ENCODE measurements at regions not wholly inside any gene's neighbourhood (a gene's known extent, or its start where the extent isn't known, plus 50 kb on each side); places are given as distances from the start of the nearest gene placed in this dataset.

- Histone ChIP-seq H4K20me1 (ENCODE audit: insufficient read depth, low read length) (no peaks in the 10 kb centered on the region), H2AFZ (ENCODE audit: low read length) (peak overlapping the region; percentile 60), H3K4me3 (ENCODE audit: insufficient read depth, low read length) (no peak overlapping the region), H3K27ac (ENCODE audit: low read depth, low read length) (no peak overlapping the region), H3K36me3 (ENCODE audit: insufficient read depth, low read length) (no peaks in the 10 kb centered on the region), H3K4me1 (ENCODE audit: insufficient read depth, low read length) (no peaks in the 10 kb centered on the region), H3K9me3 (ENCODE audit: low read depth, low read length) (no peaks in the 10 kb centered on the region), H3K79me2 (ENCODE audit: insufficient read depth, low read length) (no peaks in the 10 kb centered on the region), H3K4me2 (ENCODE audit: insufficient read depth, low read length) (no peak overlapping the region), H3K27me3 (ENCODE audit: insufficient read depth, low read length) (no peaks in the 10 kb centered on the region)
- TF ChIP-seq, protein P1, sequence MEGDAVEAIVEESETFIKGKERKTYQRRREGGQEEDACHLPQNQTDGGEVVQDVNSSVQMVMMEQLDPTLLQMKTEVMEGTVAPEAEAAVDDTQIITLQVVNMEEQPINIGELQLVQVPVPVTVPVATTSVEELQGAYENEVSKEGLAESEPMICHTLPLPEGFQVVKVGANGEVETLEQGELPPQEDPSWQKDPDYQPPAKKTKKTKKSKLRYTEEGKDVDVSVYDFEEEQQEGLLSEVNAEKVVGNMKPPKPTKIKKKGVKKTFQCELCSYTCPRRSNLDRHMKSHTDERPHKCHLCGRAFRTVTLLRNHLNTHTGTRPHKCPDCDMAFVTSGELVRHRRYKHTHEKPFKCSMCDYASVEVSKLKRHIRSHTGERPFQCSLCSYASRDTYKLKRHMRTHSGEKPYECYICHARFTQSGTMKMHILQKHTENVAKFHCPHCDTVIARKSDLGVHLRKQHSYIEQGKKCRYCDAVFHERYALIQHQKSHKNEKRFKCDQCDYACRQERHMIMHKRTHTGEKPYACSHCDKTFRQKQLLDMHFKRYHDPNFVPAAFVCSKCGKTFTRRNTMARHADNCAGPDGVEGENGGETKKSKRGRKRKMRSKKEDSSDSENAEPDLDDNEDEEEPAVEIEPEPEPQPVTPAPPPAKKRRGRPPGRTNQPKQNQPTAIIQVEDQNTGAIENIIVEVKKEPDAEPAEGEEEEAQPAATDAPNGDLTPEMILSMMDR (IDR thresholded peaks at IDR 0.05; ENCODE audit: extremely low read depth, low read depth, low read length), result no peak
- no peak for DNase-seq (ENCODE audit: insufficient read length, low spot score, missing footprints)
Observed at GRCh38 chr3:162376761-162377160, 880.2 kb downstream of the OTOL1 start.

GRCh38 chr3:162377608-162378007, 881.0 kb downstream of the OTOL1 start:
- H3K79me2 ChIP-seq (ENCODE audit: insufficient read depth, low read length), result no peaks in the 10 kb centered on the region
- no peaks in the 10 kb centered on the region for H3K4me1 ChIP-seq (ENCODE audit: insufficient read depth, low read length)
- DNase-seq (ENCODE audit: insufficient read length, low spot score, missing footprints), result no peak
- H3K27me3 ChIP-seq (ENCODE audit: insufficient read depth, low read length), result no peaks in the 10 kb centered on the region
- no peaks in the 10 kb centered on the region for H3K36me3 ChIP-seq (ENCODE audit: insufficient read depth, low read length)
- H2AFZ ChIP-seq (ENCODE audit: low read length), result peak overlapping the region; percentile 45
- no peak overlapping the region for H3K4me3 ChIP-seq (ENCODE audit: insufficient read depth, low read length)
- TF ChIP-seq, protein P1 (IDR thresholded peaks at IDR 0.05; ENCODE audit: extremely low read depth, low read depth, low read length), result no peak
- peak overlapping the region; percentile 32 for H3K27ac ChIP-seq (ENCODE audit: low read depth, low read length)
- H3K4me2 ChIP-seq (ENCODE audit: insufficient read depth, low read length), result no peak overlapping the region
- no peaks in the 10 kb centered on the region for H3K9me3 ChIP-seq (ENCODE audit: low read depth, low read length)
- H4K20me1 ChIP-seq (ENCODE audit: insufficient read depth, low read length), result no peaks in the 10 kb centered on the region

DNA sequence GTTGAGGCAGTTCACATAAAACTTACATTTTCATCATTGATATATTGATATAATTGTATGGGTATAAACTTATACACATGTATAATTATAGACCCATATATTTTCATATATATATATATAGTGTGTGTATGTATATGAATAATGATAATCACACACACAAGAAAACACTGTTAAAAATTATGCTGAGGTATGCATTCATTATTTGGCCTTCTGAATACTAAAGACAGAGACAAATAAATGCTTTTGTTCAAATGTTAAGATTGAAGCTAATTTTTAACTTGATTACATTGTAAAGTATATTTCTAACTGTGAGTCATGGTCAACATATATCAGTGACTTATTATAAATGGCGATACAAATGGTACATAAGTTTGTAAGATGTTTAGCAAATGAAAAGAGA, 888.8 kb downstream of the OTOL1 start:
- Histone ChIP-seq H3K27ac (ENCODE audit: low read depth, low read length) (no peak overlapping the region), H3K4me2 (ENCODE audit: insufficient read depth, low read length) (no peak overlapping the region), H3K4me3 (ENCODE audit: insufficient read depth, low read length) (no peak overlapping the region), H3K27me3 (ENCODE audit: insufficient read depth, low read length) (no peaks in the 10 kb centered on the region), H2AFZ (ENCODE audit: low read length) (no peak overlapping the region), H4K20me1 (ENCODE audit: insufficient read depth, low read length) (no peaks in the 10 kb centered on the region), H3K36me3 (ENCODE audit: insufficient read depth, low read length) (no peaks in the 10 kb centered on the region), H3K9me3 (ENCODE audit: low read depth, low read length) (no peaks in the 10 kb centered on the region), H3K79me2 (ENCODE audit: insufficient read depth, low read length) (no peaks in the 10 kb centered on the region), H3K4me1 (ENCODE audit: insufficient read depth, low read length) (no peaks in the 10 kb centered on the region)
- TF ChIP-seq, protein P1 (IDR thresholded peaks at IDR 0.05; ENCODE audit: extremely low read depth, low read depth, low read length), result no peak
- DNase-seq (ENCODE audit: insufficient read length, low spot score, missing footprints), result no peak

DNA sequence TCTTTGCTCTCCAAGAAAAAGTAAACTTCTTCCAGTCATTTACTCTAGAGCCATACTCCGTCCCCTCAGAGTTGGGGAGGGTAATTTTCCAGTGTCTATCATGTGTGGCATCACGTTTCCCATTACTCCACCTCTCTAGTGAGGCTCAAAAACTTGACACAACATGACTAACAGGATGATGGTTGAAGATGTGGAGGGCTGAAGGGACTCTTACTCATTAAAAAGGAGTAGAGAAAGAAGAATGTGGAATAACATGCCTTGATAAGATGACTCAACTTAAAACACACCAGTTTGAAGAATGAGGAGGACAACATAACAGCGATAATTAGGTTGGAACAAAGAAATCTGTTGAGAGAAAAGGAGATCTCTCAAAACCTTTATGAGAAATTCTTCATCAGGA, 894.3 kb downstream of the OTOL1 start:
- no peaks in the 10 kb centered on the region for H4K20me1 ChIP-seq (ENCODE audit: insufficient read depth, low read length)
- DNase-seq (ENCODE audit: insufficient read length, low spot score, missing footprints), result peak; percentile 80
- H3K79me2 ChIP-seq (ENCODE audit: insufficient read depth, low read length), result no peaks in the 10 kb centered on the region
- no peak overlapping the region for H3K4me3 ChIP-seq (ENCODE audit: insufficient read depth, low read length)
- H3K36me3 ChIP-seq (ENCODE audit: insufficient read depth, low read length), result no peaks in the 10 kb centered on the region
- H3K9me3 ChIP-seq (ENCODE audit: low read depth, low read length), result no peaks in the 10 kb centered on the region
- H2AFZ ChIP-seq (ENCODE audit: low read length), result peak overlapping the region; percentile 38
- no peaks in the 10 kb centered on the region for H3K27me3 ChIP-seq (ENCODE audit: insufficient read depth, low read length)
- peak overlapping the region; percentile 65 for H3K4me2 ChIP-seq (ENCODE audit: insufficient read depth, low read length)
- H3K27ac ChIP-seq (ENCODE audit: low read depth, low read length), result peak overlapping the region; percentile 93
- H3K4me1 ChIP-seq (ENCODE audit: insufficient read depth, low read length), result peaks cover 16% of the 10 kb centered on the region
- TF ChIP-seq, protein P1 (IDR thresholded peaks at IDR 0.05; ENCODE audit: extremely low read depth, low read depth, low read length), result no peak

Data from osteoblast (primary cell).